ENCODE measurements at regions not wholly inside any gene's neighbourhood (a gene's known extent, or its start where the extent isn't known, plus 50 kb on each side); places are given as distances from the start of the nearest gene placed in this dataset.

- no peak for DNase-seq
These were observed 386.6 kb upstream of the VWC2 start for GRCh38 chr7:49386792-49387191.

- no peak for DNase-seq
These were observed 383.5 kb upstream of the VWC2 start for GRCh38 chr7:49389871-49390479.

- DNase-seq, result no peak
These were observed 377.2 kb upstream of the VWC2 start for GRCh38 chr7:49396229-49396628.

- no peak for DNase-seq
These were observed 375.7 kb upstream of the VWC2 start for GRCh38 chr7:49397750-49398149.

- DNase-seq, result no peak
These were observed 375.2 kb upstream of the VWC2 start for GRCh38 chr7:49398236-49398635.

- no peak for DNase-seq
These were observed 374.7 kb upstream of the VWC2 start for GRCh38 chr7:49398746-49399145.

- DNase-seq, result no peak
These were observed 372.4 kb upstream of the VWC2 start for GRCh38 chr7:49400891-49401550.

GRCh38 chr7:49403844-49404243 lies 369.6 kb upstream of the VWC2 start:
- DNase-seq, result no peak

GRCh38 chr7:49407205-49407604 lies 366.2 kb upstream of the VWC2 start:
- DNase-seq, result no peak

- DNase-seq, result no peak
These were observed 356.4 kb upstream of the VWC2 start for GRCh38 chr7:49417034-49417433.

- no peak for DNase-seq
These were observed 354.5 kb upstream of the VWC2 start for GRCh38 chr7:49418963-49419362.

GRCh38 chr7:49422564-49422963 lies 350.9 kb upstream of the VWC2 start:
- DNase-seq, result no peak

- no peak for DNase-seq
These were observed 349.3 kb upstream of the VWC2 start for GRCh38 chr7:49424109-49424508.

- DNase-seq, result no peak
These were observed 348.1 kb upstream of the VWC2 start for GRCh38 chr7:49425277-49425818.

GRCh38 chr7:49432254-49432653 lies 341.2 kb upstream of the VWC2 start:
- DNase-seq, result no peak

- DNase-seq, result no peak
These were observed 339.6 kb upstream of the VWC2 start for GRCh38 chr7:49433794-49434193.

GRCh38 chr7:49434846-49435245 lies 338.6 kb upstream of the VWC2 start:
- DNase-seq, result no peak

GRCh38 chr7:49438281-49438680 lies 335.2 kb upstream of the VWC2 start:
- no peak for DNase-seq

GRCh38 chr7:49443515-49443914 lies 329.9 kb upstream of the VWC2 start:
- DNase-seq, result no peak

- no peak for DNase-seq
These were observed 320.0 kb upstream of the VWC2 start for GRCh38 chr7:49453486-49453885.

- no peak for DNase-seq
These were observed 294.0 kb upstream of the VWC2 start for GRCh38 chr7:49479441-49479840.

GRCh38 chr7:49479936-49480544 lies 293.4 kb upstream of the VWC2 start:
- no peak for DNase-seq

- no peak for DNase-seq
These were observed 292.4 kb upstream of the VWC2 start for GRCh38 chr7:49481075-49481474.

- DNase-seq, result no peak
These were observed 290.3 kb upstream of the VWC2 start for GRCh38 chr7:49483142-49483541.
